ENCODE measurements at regions not wholly inside any gene's neighbourhood (a gene's known extent, or its start where the extent isn't known, plus 50 kb on each side); places are given as distances from the start of the nearest gene placed in this dataset.

- no peak for TF ChIP-seq CTCF (IDR thresholded peaks at IDR 0.05 in 2 of 3, conservative IDR thresholded peaks at IDR 0.05 in 1 of 3; ENCODE audit: borderline replicate concordance in 1 of 3, insufficient read depth in 1 of 3, low read depth in 2 of 3, low read length in 2 of 3)
- TF ChIP-seq SP1 (IDR thresholded peaks at IDR 0.05; ENCODE audit: low read depth), result no peak
- no peak for TF ChIP-seq FOSL1 (IDR thresholded peaks at IDR 0.05; ENCODE audit: low read depth)
- no peak for TF ChIP-seq JUND (IDR thresholded peaks at IDR 0.05)
These were observed 464.1 kb upstream of the SALL1 start (continued) for GRCh38 chr16:51615141-51615540.

- H3K9ac ChIP-seq (ENCODE audit: low read length), result no peak overlapping the region
- H3K9me3 ChIP-seq (ENCODE audit: control insufficient read depth in 1 of 2, insufficient read depth in 1 of 2, low read depth in 1 of 2, low read length in 2 of 2), result peaks cover 0 to 16% of the 10 kb centered on the region in 2 experiments; a peak in 2 of 4 replicates
- no peaks in the 10 kb centered on the region for H3K36me3 ChIP-seq (ENCODE audit: control insufficient read depth in 1 of 2, insufficient read depth in 2 of 2, low read length in 2 of 2)
- DNase-seq (ENCODE audit: low read depth, low spot score) (no peak), ATAC-seq (no peak)
- POLR2A ChIA-PET, result no interaction called here
- BruUV-seq (replicated peaks), result no TSS peak
- H3K27me3 ChIP-seq (ENCODE audit: insufficient read depth, low read length), result no peaks in the 10 kb centered on the region
- RAD21 ChIA-PET (ENCODE audit: low non-redundant PET in 1 of 2, low total read pairs in 2 of 2, uncharacterized antibody in 2 of 2, unreplicated experiment in 2 of 2), result no interaction called here
- H3K4me3 ChIP-seq (replicated peaks in 1 of 2; ENCODE audit: low read depth in 1 of 2, low read length in 2 of 2), result no peak overlapping the region
- no peak overlapping the region for H3K27ac ChIP-seq (ENCODE audit: low read depth, low read length)
- CTCF ChIA-PET, result no interaction called here
- H2AFZ ChIP-seq (ENCODE audit: low read depth, low read length, poor library complexity, severe bottlenecking), result no peak overlapping the region
- H3K9me2 ChIP-seq (ENCODE audit: insufficient read depth), result no peaks in the 10 kb centered on the region
- intact Hi-C loops (cut with micrococcal nuclease), result no loop called here
- H4K20me1 ChIP-seq (ENCODE audit: insufficient read depth), result no peaks in the 10 kb centered on the region
- no peaks in the 10 kb centered on the region for H3K4me1 ChIP-seq (ENCODE audit: control insufficient read depth in 1 of 2, insufficient read depth in 2 of 2, low read length in 2 of 2)
- TF ChIP-seq TCF7L2 (IDR thresholded peaks at IDR 0.05; ENCODE audit: borderline replicate concordance, extremely low read depth, insufficient read depth, insufficient read length), result no peak
- no peak for TF ChIP-seq POLR2A (IDR thresholded peaks at IDR 0.05; ENCODE audit: borderline replicate concordance, extremely low read depth, insufficient read depth, insufficient read length)
- TF ChIP-seq ZFX (IDR thresholded peaks at IDR 0.05), result no peak
- no peak for TF ChIP-seq ZNF274 (IDR thresholded peaks at IDR 0.05; ENCODE audit: low read depth, low read length)
- TF ChIP-seq JUND (IDR thresholded peaks at IDR 0.05), result no peak
- no peak for TF ChIP-seq SRF (IDR thresholded peaks at IDR 0.05; ENCODE audit: low read depth)
- TF ChIP-seq EGR1 (IDR thresholded peaks at IDR 0.05; ENCODE audit: low read depth), result no peak
- TF ChIP-seq ZBTB33 (IDR thresholded peaks at IDR 0.05; ENCODE audit: extremely low read depth, insufficient replicate concordance, low read length), result no peak
- no peak for TF ChIP-seq FOSL1 (IDR thresholded peaks at IDR 0.05; ENCODE audit: low read depth)
- TF ChIP-seq CTCF (IDR thresholded peaks at IDR 0.05 in 2 of 3, conservative IDR thresholded peaks at IDR 0.05 in 1 of 3; ENCODE audit: borderline replicate concordance in 1 of 3, insufficient read depth in 1 of 3, low read depth in 2 of 3, low read length in 2 of 3), result no peak
- H3K4me2 ChIP-seq (ENCODE audit: low read length), result no peak overlapping the region
- no peaks in the 10 kb centered on the region for H3K79me2 ChIP-seq (ENCODE audit: insufficient read depth, low read length)
These were observed 456.2 kb upstream of the SALL1 start for GRCh38 chr16:51607201-51607651.
